Keratinocyte (primary cell): ENCODE measurements at regions not wholly inside any gene's neighbourhood (a gene's known extent, or its start where the extent isn't known, plus 50 kb on each side); places are given as distances from the start of the nearest gene placed in this dataset.

Source experiments
- DNase-seq: peaks from one replicate; pipeline ENCODE4 v3.0.0-alpha.2; 2011; ENCODE audit warnings: low read depth, missing footprints, low spot score
- FAIRE-seq: peaks from 2 replicates; lab custom pipeline; 2011; peaks lifted over from hg19 to GRCh38; lab: Jason Lieb, UNC
- H2AFZ ChIP-seq: 2 replicates; pipeline ENCODE4 v1.6.0; 2012; ENCODE audit warnings: low read length, control low read depth, inconsistent platforms; ENCODE audit not compliant: control insufficient read depth
- H3K27ac ChIP-seq: 2 replicates; pipeline ENCODE4 v1.5.1; 2011; ENCODE audit warnings: low read length; ENCODE audit not compliant: control insufficient read depth, insufficient read depth
- H3K27me3 ChIP-seq: 3 replicates; pipeline ENCODE4 v1.6.0; 2011; ENCODE audit warnings: low read length; ENCODE audit not compliant: control insufficient read depth, insufficient read depth; ENCODE audit errors: extremely low read depth
- H3K36me3 ChIP-seq, 2 experiments: 2 replicates in 1 of 2; 3 replicates in 1 of 2; pipeline ENCODE4 v1.5.1; 2011; ENCODE audit warnings: low read length in 2 of 2, mild to moderate bottlenecking in 1 of 2; ENCODE audit not compliant: control insufficient read depth in 2 of 2, insufficient read depth in 2 of 2; ENCODE audit errors: extremely low read depth in 1 of 2
- H3K4me1 ChIP-seq: 3 replicates; pipeline ENCODE4 v1.5.1; 2011; ENCODE audit warnings: low read length; ENCODE audit not compliant: control insufficient read depth, insufficient read depth; ENCODE audit errors: extremely low read depth
- H3K4me2 ChIP-seq: 3 replicates; pipeline ENCODE4 v1.6.0; 2011; ENCODE audit warnings: low read depth, low read length; ENCODE audit not compliant: control insufficient read depth, insufficient read depth; ENCODE audit errors: extremely low read depth
- H3K4me3 ChIP-seq, 3 experiments: fragments of 200-600 bp in 1 of 3; sonication (generic) in 1 of 3; 2 replicates in 2 of 3; 3 replicates in 1 of 3; pipeline ENCODE4 v1.5.1; 2011 to 2016; ENCODE audit warnings: low read length in 3 of 3, mild to moderate bottlenecking in 3 of 3, control low read depth in 2 of 3, inconsistent platforms in 1 of 3, low read depth in 1 of 3, mixed read lengths in 1 of 3, mixed run types in 1 of 3, moderate library complexity in 1 of 3; ENCODE audit not compliant: control insufficient read depth in 2 of 3, insufficient read depth in 2 of 3; ENCODE audit errors: extremely low read depth in 1 of 3
- H3K79me2 ChIP-seq: 2 replicates; pipeline ENCODE4 v1.6.0; 2012; ENCODE audit warnings: low read length; ENCODE audit not compliant: control insufficient read depth, insufficient read depth
- H3K9ac ChIP-seq: 3 replicates; pipeline ENCODE4 v1.6.0; 2011; ENCODE audit warnings: low read length; ENCODE audit not compliant: control insufficient read depth, insufficient read depth; ENCODE audit errors: extremely low read depth
- H3K9me1 ChIP-seq: 3 replicates; pipeline ENCODE4 v1.6.0; 2011; ENCODE audit warnings: low read length; ENCODE audit not compliant: control insufficient read depth, insufficient read depth; ENCODE audit errors: extremely low read depth
- H3K9me3 ChIP-seq: 2 replicates; pipeline ENCODE4 v1.5.1; 2012; ENCODE audit warnings: low read depth, low read length; ENCODE audit not compliant: control insufficient read depth
- H4K20me1 ChIP-seq: 3 replicates; pipeline ENCODE4 v1.6.0; 2011; ENCODE audit warnings: low read length; ENCODE audit not compliant: control insufficient read depth, insufficient read depth; ENCODE audit errors: extremely low read depth
- EZH2 ChIP-seq: IDR thresholded peaks from one replicate; pipeline ENCODE4 v1.6.1; 2012; ENCODE audit warnings: inconsistent platforms, mild to moderate bottlenecking, low read length, moderate library complexity
- dilution Hi-C: fragments of 300-500 bp; cut with MboI; formaldehyde crosslinking; loops from one replicate; pipeline ENCODE4 v1.7.0; 2020; ENCODE audit warnings: low sequenced_read_pairs; ENCODE audit not compliant: extremely low pct_ligation_motif_present
- TF ChIP-seq, protein P1 (sequence below), 3 experiments: IDR thresholded peaks in 1 of 3; conservative IDR thresholded peaks in 1 of 3; optimal IDR thresholded peaks in 1 of 3; 2 replicates in 2 of 3; 3 replicates in 1 of 3; pipeline versions ENCODE3 to v1.5.1; 2011; ENCODE audit warnings: low read length in 3 of 3, mild to moderate bottlenecking in 3 of 3, moderate library complexity in 2 of 3, control low read depth in 1 of 3, inconsistent platforms in 1 of 3; ENCODE audit not compliant: insufficient read depth in 2 of 3; ENCODE audit errors: extremely low read depth in 1 of 3

DNA sequence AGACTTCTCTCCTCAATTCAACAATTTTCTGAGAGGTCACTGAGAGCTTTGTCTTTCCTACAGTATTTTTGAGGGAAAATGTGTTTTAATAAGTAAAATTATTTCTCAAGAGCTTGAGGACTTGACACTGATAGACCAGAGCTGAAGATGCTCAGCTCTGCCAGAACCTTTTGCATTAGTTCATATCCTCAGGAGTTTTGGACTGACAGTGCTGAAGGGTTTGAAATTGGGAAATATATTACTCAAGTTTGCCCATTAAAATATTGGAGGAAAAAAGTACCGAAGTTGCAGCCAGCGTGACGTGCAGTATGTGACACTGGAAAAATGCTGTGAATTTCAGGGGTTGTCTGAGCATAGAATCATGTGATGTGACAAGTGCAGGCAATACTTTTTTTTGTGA is 346.6 kb upstream of the DPYD start:
- H3K79me2 ChIP-seq = no peaks in the 10 kb centered on the region
- dilution Hi-C loops = no loop called here
- no peaks in the 10 kb centered on the region for H3K36me3 ChIP-seq
- no peaks in the 10 kb centered on the region for H3K9me3 ChIP-seq
- no peaks in the 10 kb centered on the region for H3K9me1 ChIP-seq
- H3K27me3 ChIP-seq = no peaks in the 10 kb centered on the region
- no peak overlapping the region for H3K27ac ChIP-seq
- TF ChIP-seq, protein P1, sequence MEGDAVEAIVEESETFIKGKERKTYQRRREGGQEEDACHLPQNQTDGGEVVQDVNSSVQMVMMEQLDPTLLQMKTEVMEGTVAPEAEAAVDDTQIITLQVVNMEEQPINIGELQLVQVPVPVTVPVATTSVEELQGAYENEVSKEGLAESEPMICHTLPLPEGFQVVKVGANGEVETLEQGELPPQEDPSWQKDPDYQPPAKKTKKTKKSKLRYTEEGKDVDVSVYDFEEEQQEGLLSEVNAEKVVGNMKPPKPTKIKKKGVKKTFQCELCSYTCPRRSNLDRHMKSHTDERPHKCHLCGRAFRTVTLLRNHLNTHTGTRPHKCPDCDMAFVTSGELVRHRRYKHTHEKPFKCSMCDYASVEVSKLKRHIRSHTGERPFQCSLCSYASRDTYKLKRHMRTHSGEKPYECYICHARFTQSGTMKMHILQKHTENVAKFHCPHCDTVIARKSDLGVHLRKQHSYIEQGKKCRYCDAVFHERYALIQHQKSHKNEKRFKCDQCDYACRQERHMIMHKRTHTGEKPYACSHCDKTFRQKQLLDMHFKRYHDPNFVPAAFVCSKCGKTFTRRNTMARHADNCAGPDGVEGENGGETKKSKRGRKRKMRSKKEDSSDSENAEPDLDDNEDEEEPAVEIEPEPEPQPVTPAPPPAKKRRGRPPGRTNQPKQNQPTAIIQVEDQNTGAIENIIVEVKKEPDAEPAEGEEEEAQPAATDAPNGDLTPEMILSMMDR (optimal IDR thresholded peaks at IDR 0.05 in 1 of 3, IDR thresholded peaks at IDR 0.05 in 1 of 3, conservative IDR thresholded peaks at IDR 0.05 in 1 of 3; ENCODE audit: extremely low read depth in 1 of 3, insufficient read depth in 2 of 3, low read length in 3 of 3) = no peak
- no peak for TF ChIP-seq EZH2
- no peaks in the 10 kb centered on the region for H4K20me1 ChIP-seq
- peak overlapping the region; percentile 31 for H2AFZ ChIP-seq
- DNase-seq (no peak), FAIRE-seq (peak; percentile 71)
- no peak overlapping the region for H3K4me2 ChIP-seq
- H3K4me1 ChIP-seq = peaks cover 5% of the 10 kb centered on the region
- no peak overlapping the region for H3K4me3 ChIP-seq
- no peak overlapping the region for H3K9ac ChIP-seq

DNA sequence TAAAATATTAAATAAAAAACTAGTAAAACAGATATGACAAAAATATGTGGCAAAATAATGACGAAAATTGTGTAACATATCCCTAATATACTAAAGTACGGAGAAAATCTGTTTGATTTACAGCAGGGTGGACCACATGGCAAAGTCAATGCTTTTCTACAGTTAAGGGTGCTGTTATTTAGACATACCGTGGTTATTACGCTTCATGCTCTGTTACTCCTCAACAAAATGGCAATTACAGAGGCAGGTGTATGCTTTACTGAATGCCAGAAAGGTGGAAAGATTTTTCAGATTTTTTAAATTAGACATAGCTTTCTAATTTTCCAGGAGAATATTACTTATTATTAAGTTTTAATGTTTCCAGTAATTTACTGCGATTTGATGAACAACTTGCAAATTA is 343.9 kb upstream of the DPYD start:
- Histone ChIP-seq H3K9ac (no peak overlapping the region), H3K9me3 (no peaks in the 10 kb centered on the region), H3K79me2 (no peaks in the 10 kb centered on the region), H3K36me3 (no peaks in the 10 kb centered on the region), H2AFZ (no peak overlapping the region), H3K4me2 (no peak overlapping the region), H3K4me3 (no peak overlapping the region), H3K27ac (no peak overlapping the region), H4K20me1 (no peaks in the 10 kb centered on the region), H3K27me3 (no peaks in the 10 kb centered on the region), H3K9me1 (no peaks in the 10 kb centered on the region), H3K4me1 (peaks cover 5% of the 10 kb centered on the region)
- no peak for FAIRE-seq
- DNase-seq = no peak
- TF ChIP-seq, protein P1 (optimal IDR thresholded peaks at IDR 0.05 in 1 of 3, IDR thresholded peaks at IDR 0.05 in 1 of 3, conservative IDR thresholded peaks at IDR 0.05 in 1 of 3; ENCODE audit: extremely low read depth in 1 of 3, insufficient read depth in 2 of 3, low read length in 3 of 3) = no peak
- TF ChIP-seq EZH2 = no peak
- dilution Hi-C loops = no loop called here
